LNCaP clone FGC (cell line): ENCODE measurements at regions not wholly inside any gene's neighbourhood (a gene's known extent, or its start where the extent isn't known, plus 50 kb on each side); places are given as distances from the start of the nearest gene placed in this dataset.

Experiments
- DNase-seq: peaks from one replicate; pipeline ENCODE4 v3.0.0-alpha.2; 2011; ENCODE audit warnings: low read depth
- H3K4me3 ChIP-seq: 2 replicates; pipeline ENCODE4 v1.5.1; 2011; ENCODE audit warnings: mild to moderate bottlenecking, low read depth, low read length, control low read depth
- CTCF ChIP-seq: IDR thresholded peaks from 2 replicates; pipeline ENCODE4 v1.5.1; 2012; ENCODE audit warnings: mild to moderate bottlenecking; ENCODE audit not compliant: control insufficient read depth, insufficient read depth; ENCODE audit errors: extremely low read depth

DNA sequence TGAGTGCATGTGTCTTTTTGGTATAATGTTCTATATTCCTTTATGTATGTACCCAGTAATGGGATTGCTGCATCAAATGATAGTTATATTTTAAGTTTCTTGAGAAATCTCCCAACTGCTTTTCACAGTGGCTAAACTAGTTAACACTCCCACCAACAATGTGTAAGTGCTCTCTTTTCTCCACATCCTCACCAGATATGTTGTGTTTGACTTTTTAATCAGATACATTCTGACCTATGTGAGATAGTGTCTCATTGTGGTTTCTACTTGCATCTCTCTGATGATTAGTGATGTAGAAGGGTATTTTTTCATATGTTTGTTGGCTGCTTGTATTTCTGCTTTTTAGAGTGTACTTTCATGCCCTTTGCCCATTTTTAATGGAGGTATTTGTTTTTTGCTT lies 62.8 kb upstream of the ALG10B start:
- no peak overlapping the region for H3K4me3 ChIP-seq
- TF ChIP-seq CTCF: no peak
- no peak for DNase-seq

DNA sequence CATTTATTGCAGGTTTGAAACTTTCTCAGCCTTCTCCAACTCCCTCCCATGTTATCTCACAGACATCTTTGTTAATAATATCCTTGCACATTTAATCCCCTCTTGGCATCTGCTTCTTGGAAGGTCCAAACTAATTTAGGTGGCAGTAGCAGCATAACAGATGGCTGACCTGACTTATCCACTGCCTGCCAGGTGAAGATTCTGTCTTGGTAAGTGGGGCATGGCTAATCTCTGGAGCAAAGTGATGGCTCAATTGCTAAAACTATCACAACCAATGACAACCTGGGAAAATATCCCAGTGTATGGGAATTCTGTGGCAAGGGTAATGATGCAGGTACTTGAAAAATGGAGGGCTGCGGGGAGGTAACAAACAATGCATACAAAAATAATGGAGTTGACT lies 58.2 kb upstream of the ALG10B start:
- DNase-seq: no peak
- H3K4me3 ChIP-seq: no peak overlapping the region
- TF ChIP-seq CTCF: no peak
